SU-DHL-6 (cell line): ENCODE measurements at regions not wholly inside any gene's neighbourhood (a gene's known extent, or its start where the extent isn't known, plus 50 kb on each side); places are given as distances from the start of the nearest gene placed in this dataset.

Source experiments
- H2AFZ ChIP-seq: fragments of 200-600 bp; sonication (generic); 2 replicates; pipeline ENCODE4 v1.6.1; 2014; ENCODE audit warnings: low read depth, mild to moderate bottlenecking, moderate library complexity, mixed read lengths, antibody characterized with exemption, low read length; ENCODE audit not compliant: severe bottlenecking
- H3F3A ChIP-seq: fragments of 200-600 bp; shearing (Covaris generic); 2 replicates; pipeline ENCODE4 v1.6.0; 2016; ENCODE audit warnings: antibody characterized with exemption, mild to moderate bottlenecking; ENCODE audit not compliant: insufficient read depth
- H3K27ac ChIP-seq: fragments of 200-600 bp; sonication (generic); 2 replicates; pipeline ENCODE4 v1.5.1; 2016; ENCODE audit warnings: low read depth, mild to moderate bottlenecking, low read length, moderate library complexity, mixed read lengths
- H3K27me3 ChIP-seq: fragments of 200-600 bp; sonication (generic), shearing (Covaris generic); 2 replicates; pipeline ENCODE4 v1.6.0; 2014; ENCODE audit warnings: mild to moderate bottlenecking, low read length
- H3K36me3 ChIP-seq: fragments of 200-600 bp; sonication (generic); 2 replicates; pipeline ENCODE4 v1.6.1; 2014; ENCODE audit warnings: mild to moderate bottlenecking, low read length, mixed read lengths
- H3K4me2 ChIP-seq: fragments of 300-600, 200-600 bp; shearing (Covaris generic), sonication (generic); 2 replicates; pipeline ENCODE4 v1.6.0; 2014; ENCODE audit warnings: low read length, low read depth, mild to moderate bottlenecking; ENCODE audit not compliant: poor library complexity, severe bottlenecking
- H3K4me3 ChIP-seq: fragments of 200-600 bp; sonication (generic); 2 replicates; pipeline ENCODE4 v1.5.1; 2014; ENCODE audit warnings: antibody characterized with exemption, low read length, mild to moderate bottlenecking, mixed read lengths; ENCODE audit not compliant: insufficient read depth, poor library complexity, severe bottlenecking
- H3K79me2 ChIP-seq: fragments of 200-600 bp; sonication (generic); 2 replicates; pipeline ENCODE4 v1.6.1; 2014; ENCODE audit warnings: mild to moderate bottlenecking, low read length, moderate library complexity; ENCODE audit not compliant: insufficient read depth
- H3K9ac ChIP-seq: fragments of 200-600 bp; sonication (generic); 2 replicates; pipeline ENCODE4 v1.7.0; 2014; ENCODE audit warnings: mild to moderate bottlenecking, low read length
- H3K9me2 ChIP-seq: fragments of 200-600 bp; sonication (generic); replicated peaks from 2 replicates; pipeline ENCODE4 v1.6.1; 2014; ENCODE audit warnings: low read length; ENCODE audit not compliant: insufficient read depth
- H3K9me3 ChIP-seq: fragments of 200-600 bp; sonication (generic); 2 replicates; pipeline ENCODE4 v1.6.1; 2014; ENCODE audit warnings: low read length, mixed read lengths; ENCODE audit not compliant: insufficient read depth
- H4K20me1 ChIP-seq: fragments of 200-600 bp; sonication (generic); 2 replicates; pipeline ENCODE4 v1.6.1; 2014; ENCODE audit warnings: low read depth, mild to moderate bottlenecking, antibody characterized with exemption, low read length, moderate library complexity, mixed read lengths
- CTCF ChIP-seq: fragments of 200-600 bp; sonication (generic); IDR thresholded peaks from one replicate; pipeline ENCODE4 v1.5.1; 2017; ENCODE audit warnings: antibody characterized with exemption, mild to moderate bottlenecking, low read length, moderate library complexity; ENCODE audit not compliant: insufficient read depth, poor library complexity, severe bottlenecking
- EZH2phosphoT487 ChIP-seq: fragments of 200-600 bp; sonication (generic), shearing (Covaris generic); conservative IDR thresholded peaks from 2 replicates; pipeline ENCODE4 v1.6.1; 2018; ENCODE audit warnings: mild to moderate bottlenecking, antibody characterized with exemption, low read length, moderate library complexity, mixed read lengths

GRCh38 chr12:116469344-116469743 is 89.8 kb upstream of the MAP1LC3B2 start:
- Histone ChIP-seq H3F3A (no peaks in the 10 kb centered on the region), H3K4me3 (no peak overlapping the region), H3K9me2 (no peaks in the 10 kb centered on the region), H3K9ac (no peak overlapping the region), H3K79me2 (no peaks in the 10 kb centered on the region), H4K20me1 (no peaks in the 10 kb centered on the region), H3K9me3 (no peaks in the 10 kb centered on the region), H2AFZ (no peak overlapping the region), H3K36me3 (no peaks in the 10 kb centered on the region), H3K27ac (no peak overlapping the region), H3K4me2 (no peak overlapping the region), H3K27me3 (no peaks in the 10 kb centered on the region)
- no peak for TF ChIP-seq EZH2phosphoT487
- TF ChIP-seq CTCF = no peak

GRCh38 chr12:116471544-116471943 is 87.6 kb upstream of the MAP1LC3B2 start:
- H3K27me3 ChIP-seq = no peaks in the 10 kb centered on the region
- H2AFZ ChIP-seq = no peak overlapping the region
- no peak overlapping the region for H3K4me3 ChIP-seq
- H3K36me3 ChIP-seq = no peaks in the 10 kb centered on the region
- no peaks in the 10 kb centered on the region for H3K9me3 ChIP-seq
- no peak overlapping the region for H3K4me2 ChIP-seq
- no peaks in the 10 kb centered on the region for H3F3A ChIP-seq
- no peak overlapping the region for H3K9ac ChIP-seq
- H3K27ac ChIP-seq = no peak overlapping the region
- H3K79me2 ChIP-seq = no peaks in the 10 kb centered on the region
- no peaks in the 10 kb centered on the region for H4K20me1 ChIP-seq
- no peak for TF ChIP-seq CTCF
- TF ChIP-seq EZH2phosphoT487 = no peak
- H3K9me2 ChIP-seq = no peaks in the 10 kb centered on the region

- no peaks in the 10 kb centered on the region for H3K9me3 ChIP-seq
- no peaks in the 10 kb centered on the region for H4K20me1 ChIP-seq
- no peak overlapping the region for H3K27ac ChIP-seq
- H2AFZ ChIP-seq = no peak overlapping the region
- no peaks in the 10 kb centered on the region for H3F3A ChIP-seq
- no peak overlapping the region for H3K4me3 ChIP-seq
- no peaks in the 10 kb centered on the region for H3K9me2 ChIP-seq
- no peaks in the 10 kb centered on the region for H3K79me2 ChIP-seq
- H3K4me2 ChIP-seq = no peak overlapping the region
- no peaks in the 10 kb centered on the region for H3K36me3 ChIP-seq
- TF ChIP-seq CTCF (no peak), EZH2phosphoT487 (no peak)
- H3K27me3 ChIP-seq = no peaks in the 10 kb centered on the region
- H3K9ac ChIP-seq = no peak overlapping the region
Measured at GRCh38 chr12:116472193-116472592, 87.0 kb upstream of the MAP1LC3B2 start.

GRCh38 chr12:116473416-116473815 is 85.8 kb upstream of the MAP1LC3B2 start:
- H3K9me2 ChIP-seq = no peaks in the 10 kb centered on the region
- no peaks in the 10 kb centered on the region; the same call in 1 of the 2 replicates for H3K9me3 ChIP-seq
- no peaks in the 10 kb centered on the region for H3K79me2 ChIP-seq
- H4K20me1 ChIP-seq = no peaks in the 10 kb centered on the region
- H3K4me2 ChIP-seq = no peak overlapping the region
- no peaks in the 10 kb centered on the region for H3F3A ChIP-seq
- no peak overlapping the region for H3K4me3 ChIP-seq
- H3K9ac ChIP-seq = no peak overlapping the region
- no peak for TF ChIP-seq CTCF
- no peak for TF ChIP-seq EZH2phosphoT487
- H3K27me3 ChIP-seq = no peaks in the 10 kb centered on the region
- H3K36me3 ChIP-seq = no peaks in the 10 kb centered on the region
- no peak overlapping the region for H2AFZ ChIP-seq
- no peak overlapping the region for H3K27ac ChIP-seq
